ENCODE measurements at regions not wholly inside any gene's neighbourhood (a gene's known extent, or its start where the extent isn't known, plus 50 kb on each side); places are given as distances from the start of the nearest gene placed in this dataset.

DNA sequence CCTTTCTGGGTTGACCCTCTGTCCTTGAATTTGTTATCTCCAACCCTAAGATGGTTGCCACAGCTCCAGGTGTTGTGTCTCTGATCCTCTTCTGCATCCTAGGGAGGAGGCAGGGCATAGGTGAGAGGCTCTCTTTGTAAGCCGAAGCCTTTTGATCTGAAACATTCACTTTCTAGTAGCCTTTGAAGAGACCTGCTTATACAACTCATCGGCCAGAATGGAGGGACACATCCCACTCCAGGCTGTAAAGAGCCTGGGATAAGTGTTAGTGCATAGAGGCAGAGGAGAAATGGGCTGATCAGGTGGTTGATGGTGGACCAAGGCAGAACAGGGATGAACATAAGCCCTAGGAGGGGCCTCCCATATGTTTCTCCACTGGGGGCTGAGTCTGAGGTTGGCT, 137.1 kb upstream of the KCNG1 start:
- TF ChIP-seq, protein P1, sequence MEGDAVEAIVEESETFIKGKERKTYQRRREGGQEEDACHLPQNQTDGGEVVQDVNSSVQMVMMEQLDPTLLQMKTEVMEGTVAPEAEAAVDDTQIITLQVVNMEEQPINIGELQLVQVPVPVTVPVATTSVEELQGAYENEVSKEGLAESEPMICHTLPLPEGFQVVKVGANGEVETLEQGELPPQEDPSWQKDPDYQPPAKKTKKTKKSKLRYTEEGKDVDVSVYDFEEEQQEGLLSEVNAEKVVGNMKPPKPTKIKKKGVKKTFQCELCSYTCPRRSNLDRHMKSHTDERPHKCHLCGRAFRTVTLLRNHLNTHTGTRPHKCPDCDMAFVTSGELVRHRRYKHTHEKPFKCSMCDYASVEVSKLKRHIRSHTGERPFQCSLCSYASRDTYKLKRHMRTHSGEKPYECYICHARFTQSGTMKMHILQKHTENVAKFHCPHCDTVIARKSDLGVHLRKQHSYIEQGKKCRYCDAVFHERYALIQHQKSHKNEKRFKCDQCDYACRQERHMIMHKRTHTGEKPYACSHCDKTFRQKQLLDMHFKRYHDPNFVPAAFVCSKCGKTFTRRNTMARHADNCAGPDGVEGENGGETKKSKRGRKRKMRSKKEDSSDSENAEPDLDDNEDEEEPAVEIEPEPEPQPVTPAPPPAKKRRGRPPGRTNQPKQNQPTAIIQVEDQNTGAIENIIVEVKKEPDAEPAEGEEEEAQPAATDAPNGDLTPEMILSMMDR (optimal IDR thresholded peaks at IDR 0.05 in 1 of 3, IDR thresholded peaks at IDR 0.05 in 1 of 3, conservative IDR thresholded peaks at IDR 0.05 in 1 of 3; ENCODE audit: extremely low read depth in 1 of 3, insufficient read depth in 2 of 3, low read length in 3 of 3) = no peak
- no peak for TF ChIP-seq EZH2 (IDR thresholded peaks at IDR 0.05; ENCODE audit: low read length)
